Immature natural killer cell (primary cell): ENCODE measurements at regions not wholly inside any gene's neighbourhood (a gene's known extent, or its start where the extent isn't known, plus 50 kb on each side); places are given as distances from the start of the nearest gene placed in this dataset.

Source experiments
- DNase-seq, 3 donors: peaks; one replicate each; pipeline ENCODE4 v3.0.0; 2022; ENCODE audit warnings: mixed read lengths in 1 of 3
- H3K27ac Mint-ChIP-seq, 6 donors: one replicate each; pipeline ENCODE4 v1.8.0; 2020; ENCODE audit warnings: mixed read lengths in 6 of 6, mild to moderate bottlenecking in 5 of 6, inconsistent platforms in 4 of 6, moderate library complexity in 3 of 6
- H3K27me3 Mint-ChIP-seq, 3 donors: one replicate each; pipeline ENCODE4 v1.8.0; 2020 to 2021; ENCODE audit warnings: low read depth in 3 of 3, mild to moderate bottlenecking in 3 of 3, mixed read lengths in 3 of 3, moderate library complexity in 3 of 3, inconsistent platforms in 1 of 3
- H3K36me3 Mint-ChIP-seq, 3 donors: one replicate each; pipeline ENCODE4 v1.8.0; 2020; ENCODE audit warnings: mixed read lengths in 3 of 3, inconsistent platforms in 2 of 3, mild to moderate bottlenecking in 2 of 3
- H3K4me1 Mint-ChIP-seq, 2 donors: one replicate each; pipeline ENCODE4 v1.8.0; 2020; ENCODE audit warnings: inconsistent platforms in 2 of 2, mild to moderate bottlenecking in 2 of 2, mixed read lengths in 2 of 2, moderate library complexity in 1 of 2
- H3K4me3 Mint-ChIP-seq, 5 donors: one replicate each; pipeline ENCODE4 v1.8.0; 2020; ENCODE audit warnings: mild to moderate bottlenecking in 5 of 5, mixed read lengths in 5 of 5, inconsistent platforms in 3 of 5, moderate library complexity in 3 of 5
- H3K9me3 Mint-ChIP-seq, 6 donors: one replicate each; pipeline ENCODE4 v1.8.0; 2020; ENCODE audit warnings: mild to moderate bottlenecking in 6 of 6, mixed read lengths in 6 of 6, inconsistent platforms in 4 of 6, moderate library complexity in 3 of 6

DNA sequence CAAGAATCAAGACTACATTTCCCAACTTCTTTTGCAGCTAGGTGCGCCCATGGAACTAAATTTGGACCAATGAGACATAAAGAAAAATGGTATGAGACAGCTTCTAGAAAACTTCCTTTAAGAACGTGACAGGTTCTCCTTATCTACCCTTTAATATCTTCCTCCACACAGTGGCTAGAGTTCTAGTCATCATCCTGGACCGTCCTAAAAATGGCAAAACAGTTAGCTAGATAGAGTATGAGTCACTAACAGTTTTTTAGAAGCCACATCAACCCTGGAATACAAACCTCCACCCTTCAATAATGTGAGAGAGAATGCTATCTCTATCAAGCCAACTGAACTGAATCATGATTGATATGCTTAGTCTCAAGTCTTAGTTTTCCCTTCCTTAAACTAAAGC lies 267.9 kb upstream of the SLC7A11 start:
- Mint-ChIP-seq H3K9me3 (peaks cover 2 to 26% (median 17%) of the 10 kb centered on the region in 6 donors), H3K27me3 (peaks cover 0 to 2% (median 0%) of the 10 kb centered on the region in 3 donors), H3K4me3 (no peak overlapping the region), H3K27ac (no peak overlapping the region), H3K4me1 (no peaks in the 10 kb centered on the region), H3K36me3 (no peaks in the 10 kb centered on the region)
- DNase-seq, result no peak

DNA sequence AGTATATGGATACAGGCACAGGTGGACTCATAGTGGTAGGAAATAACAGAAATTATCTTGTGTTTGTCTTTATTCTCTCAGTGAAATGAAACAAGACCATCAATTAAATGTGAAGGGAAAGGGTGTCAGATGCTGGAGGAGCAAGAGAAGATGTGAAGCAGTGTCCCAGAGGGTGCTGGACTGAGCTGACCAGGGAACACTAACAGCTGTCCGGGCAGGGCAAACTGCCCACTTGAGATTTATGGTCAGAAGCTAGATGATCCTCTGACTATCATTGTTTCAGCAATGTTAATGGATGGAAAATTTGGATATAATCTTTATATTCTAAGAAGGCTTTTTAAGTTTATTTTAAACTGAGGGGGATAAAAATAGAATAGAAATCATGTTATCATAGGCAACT lies 267.2 kb upstream of the SLC7A11 start:
- Mint-ChIP-seq H3K27me3 (peaks cover 0 to 2% (median 0%) of the 10 kb centered on the region in 3 donors), H3K27ac (no peak overlapping the region), H3K4me1 (no peaks in the 10 kb centered on the region), H3K9me3 (peaks cover 3 to 29% (median 18%) of the 10 kb centered on the region in 6 donors), H3K4me3 (no peak overlapping the region), H3K36me3 (no peaks in the 10 kb centered on the region)
- DNase-seq, result no peak

DNA sequence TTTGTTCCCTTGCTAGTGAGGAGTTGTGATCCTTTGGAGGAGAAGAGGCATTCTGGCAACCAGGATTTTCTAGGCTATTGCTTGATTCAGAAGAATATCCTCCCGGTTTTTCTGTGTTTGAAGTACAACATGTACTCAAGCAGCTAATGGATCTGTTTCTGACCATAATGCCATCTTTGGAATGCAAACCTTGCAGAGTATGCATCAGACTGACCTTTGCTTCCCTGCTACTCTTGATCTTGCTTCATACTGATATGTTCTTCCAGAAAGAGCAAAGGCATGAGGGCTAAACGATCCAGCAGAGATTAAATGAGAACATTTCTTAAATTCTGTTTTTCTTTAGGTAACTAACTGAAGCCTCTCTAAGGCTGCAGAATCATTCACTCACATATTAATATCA lies 265.4 kb upstream of the SLC7A11 start:
- H3K4me3 Mint-ChIP-seq, result no peak overlapping the region
- DNase-seq, result no peak
- peaks cover 4 to 30% (median 23%) of the 10 kb centered on the region in 6 donors for H3K9me3 Mint-ChIP-seq
- peaks cover 0 to 4% (median 0%) of the 10 kb centered on the region in 3 donors for H3K27me3 Mint-ChIP-seq
- no peaks in the 10 kb centered on the region for H3K36me3 Mint-ChIP-seq
- H3K27ac Mint-ChIP-seq, result no peak overlapping the region
- H3K4me1 Mint-ChIP-seq, result no peaks in the 10 kb centered on the region

DNA sequence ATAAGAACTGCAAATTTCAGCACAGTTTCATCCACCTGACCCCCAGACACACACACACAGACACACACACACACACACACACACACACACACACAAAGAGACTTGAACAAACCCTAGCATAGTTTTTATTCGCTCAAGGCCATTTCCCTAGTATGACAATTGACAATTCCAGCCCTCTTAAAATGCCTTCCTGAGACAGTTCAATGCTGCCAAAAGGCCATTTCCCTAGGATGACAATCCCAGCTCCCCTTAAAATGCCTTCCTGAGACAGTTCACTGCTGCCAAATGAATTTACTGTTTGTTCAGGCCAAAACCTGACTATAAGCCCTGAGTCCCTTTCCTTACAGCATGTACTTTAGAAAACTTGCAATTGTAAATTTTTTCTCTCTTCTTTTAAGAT lies 259.5 kb upstream of the SLC7A11 start:
- no peak for DNase-seq
- no peaks in the 10 kb centered on the region for H3K36me3 Mint-ChIP-seq
- H3K4me1 Mint-ChIP-seq, result no peaks in the 10 kb centered on the region
- H3K4me3 Mint-ChIP-seq, result no peak overlapping the region
- peaks cover 5 to 51% (median 32%) of the 10 kb centered on the region in 6 donors for H3K9me3 Mint-ChIP-seq
- peaks cover 0 to 2% (median 0%) of the 10 kb centered on the region in 3 donors for H3K27me3 Mint-ChIP-seq
- H3K27ac Mint-ChIP-seq, result no peak overlapping the region

DNA sequence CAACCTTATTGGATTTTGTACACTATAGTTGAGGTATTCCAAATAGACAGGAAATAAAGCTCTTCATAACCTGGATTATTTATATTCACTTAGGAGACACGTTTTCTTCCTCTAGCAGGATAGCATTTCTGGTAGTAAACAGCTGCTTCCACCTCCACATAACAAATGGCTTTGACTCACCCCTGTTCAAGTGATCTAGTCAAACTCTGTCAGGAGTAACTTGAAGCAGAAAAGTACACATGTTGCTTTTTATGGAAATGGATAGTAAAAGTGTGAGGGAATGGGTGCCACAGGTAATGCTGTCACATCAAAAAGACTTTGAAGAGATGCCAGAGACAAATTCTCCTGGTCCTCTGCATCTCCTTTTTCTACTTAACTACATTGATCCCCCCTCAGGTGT lies 258.7 kb upstream of the SLC7A11 start:
- no peaks in the 10 kb centered on the region for H3K36me3 Mint-ChIP-seq
- peaks cover 0 to 2% (median 0%) of the 10 kb centered on the region in 3 donors for H3K27me3 Mint-ChIP-seq
- peaks cover 7 to 48% (median 28%) of the 10 kb centered on the region in 6 donors for H3K9me3 Mint-ChIP-seq
- H3K4me3 Mint-ChIP-seq, result no peak overlapping the region
- no peak for DNase-seq
- no peaks in the 10 kb centered on the region for H3K4me1 Mint-ChIP-seq
- no peak overlapping the region for H3K27ac Mint-ChIP-seq

DNA sequence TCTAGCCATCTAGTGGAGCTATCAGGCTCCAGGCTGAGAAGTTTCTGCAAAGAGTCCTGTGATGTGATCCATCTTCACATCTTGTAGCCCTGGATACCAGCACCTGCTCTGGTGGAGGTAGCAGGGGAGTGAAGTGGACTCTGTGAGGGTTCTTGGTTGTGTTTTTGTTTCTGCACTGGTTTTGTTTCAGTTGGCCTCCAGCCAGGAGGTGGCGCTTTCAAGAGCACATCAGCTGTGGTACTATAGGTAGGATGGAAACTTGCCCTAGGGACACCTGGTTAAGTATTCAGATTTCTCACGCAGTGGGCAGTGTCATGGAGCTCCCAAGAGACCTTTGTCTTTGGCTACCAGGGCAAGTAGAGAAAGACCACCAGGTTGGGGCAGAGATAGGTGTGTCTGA lies 257.5 kb upstream of the SLC7A11 start:
- no peak for DNase-seq
- no peak overlapping the region for H3K4me3 Mint-ChIP-seq

DNA sequence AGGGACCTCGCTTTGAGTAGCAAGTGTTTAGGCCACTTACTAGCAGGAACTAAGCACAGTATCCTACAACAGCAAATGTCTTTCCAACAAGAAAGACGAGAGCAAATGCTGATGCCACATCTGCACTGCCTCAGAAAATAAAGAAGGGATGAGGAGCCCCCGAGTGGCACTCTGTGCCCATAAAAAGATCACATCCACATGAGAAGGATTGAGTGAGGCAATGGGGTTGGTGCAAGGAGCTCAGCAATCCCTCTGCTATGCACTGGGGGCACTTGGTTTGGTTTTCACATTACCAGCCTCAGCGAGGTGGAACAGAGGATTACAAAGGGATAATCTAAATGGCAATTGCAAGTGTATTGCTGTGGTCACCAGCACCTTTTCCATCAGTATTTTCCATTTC lies 252.8 kb upstream of the SLC7A11 start:
- no peak overlapping the region for H3K27ac Mint-ChIP-seq
- H3K4me1 Mint-ChIP-seq, result no peaks in the 10 kb centered on the region
- DNase-seq, result no peak
- H3K36me3 Mint-ChIP-seq, result no peaks in the 10 kb centered on the region
- no peak overlapping the region for H3K4me3 Mint-ChIP-seq
- peaks cover 0 to 36% (median 14%) of the 10 kb centered on the region in 6 donors for H3K9me3 Mint-ChIP-seq
- no peaks in the 10 kb centered on the region for H3K27me3 Mint-ChIP-seq

More for the DNA sequence above, 257.5 kb upstream of the SLC7A11 start:
- H3K9me3 Mint-ChIP-seq, result peaks cover 6 to 41% (median 23%) of the 10 kb centered on the region in 6 donors
- no peak overlapping the region for H3K27ac Mint-ChIP-seq
- peaks cover 0 to 2% (median 0%) of the 10 kb centered on the region in 3 donors for H3K27me3 Mint-ChIP-seq
- no peaks in the 10 kb centered on the region for H3K4me1 Mint-ChIP-seq
- no peaks in the 10 kb centered on the region for H3K36me3 Mint-ChIP-seq

DNA sequence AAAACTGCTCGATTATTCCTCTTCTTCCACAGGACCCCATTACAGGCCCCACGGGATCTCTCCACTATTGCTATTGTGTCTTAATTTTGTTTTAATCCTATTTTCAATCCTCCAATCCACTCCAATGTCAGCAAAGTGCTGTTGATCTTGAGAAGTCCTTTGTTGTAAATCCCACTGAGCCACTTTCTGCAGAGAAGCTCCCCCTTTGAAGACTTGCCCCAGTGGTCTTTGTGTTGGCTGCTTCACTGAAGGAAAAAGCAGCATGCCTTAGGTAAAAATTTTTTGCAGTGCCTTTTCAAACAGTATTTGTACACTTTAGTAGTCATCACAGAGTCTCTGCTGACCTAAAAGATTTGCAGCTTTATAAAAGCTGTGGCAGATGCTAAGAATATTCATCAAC lies 252.0 kb upstream of the SLC7A11 start:
- Mint-ChIP-seq H3K27me3 (no peaks in the 10 kb centered on the region), H3K27ac (no peak overlapping the region), H3K4me3 (no peak overlapping the region), H3K4me1 (no peaks in the 10 kb centered on the region), H3K36me3 (no peaks in the 10 kb centered on the region), H3K9me3 (peaks cover 0 to 30% (median 13%) of the 10 kb centered on the region in 6 donors)
- DNase-seq, result no peak

DNA sequence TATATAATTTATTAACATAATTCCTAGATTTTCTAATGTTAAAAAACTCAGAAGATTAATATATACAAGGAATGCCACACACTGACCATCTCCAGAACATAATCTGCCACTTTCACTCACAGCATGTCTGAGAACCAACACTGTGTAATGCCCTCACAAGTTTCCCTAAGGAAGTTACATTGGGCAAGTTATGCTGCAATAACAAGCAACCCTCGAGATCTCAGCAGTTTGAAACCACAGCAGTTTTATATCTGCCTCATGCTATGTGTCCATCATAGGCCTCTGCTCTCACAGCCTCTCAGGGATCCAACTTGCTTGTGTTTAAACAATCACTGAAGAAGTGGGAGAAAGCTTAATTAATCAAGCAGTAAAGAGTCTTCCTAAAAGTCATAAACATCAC lies 250.0 kb upstream of the SLC7A11 start:
- peaks cover 0 to 16% (median 6%) of the 10 kb centered on the region in 6 donors for H3K9me3 Mint-ChIP-seq
- H3K36me3 Mint-ChIP-seq, result no peaks in the 10 kb centered on the region
- no peaks in the 10 kb centered on the region for H3K27me3 Mint-ChIP-seq
- H3K27ac Mint-ChIP-seq, result no peak overlapping the region
- DNase-seq, result no peak
- H3K4me3 Mint-ChIP-seq, result no peak overlapping the region
- H3K4me1 Mint-ChIP-seq, result no peaks in the 10 kb centered on the region

DNA sequence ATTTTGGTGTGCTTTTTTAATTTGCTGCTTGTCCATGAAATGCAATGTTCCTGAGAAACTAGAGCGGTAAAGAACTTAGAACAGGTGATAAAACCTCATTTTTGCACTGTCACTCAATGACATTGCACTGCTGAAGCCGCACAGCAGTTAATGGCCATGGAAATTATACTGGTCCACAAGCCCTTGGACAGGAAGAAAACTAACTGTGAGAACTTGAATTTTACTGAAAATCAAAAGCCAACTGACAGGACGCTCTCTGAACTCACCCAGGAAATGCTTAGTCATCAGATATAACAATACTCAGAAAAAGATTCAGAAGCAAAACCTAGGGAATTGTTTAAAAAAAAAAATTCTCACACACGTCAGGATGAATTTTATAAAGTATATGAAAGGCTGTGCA lies 246.4 kb upstream of the SLC7A11 start:
- no peak for DNase-seq
- H3K9me3 Mint-ChIP-seq, result peaks cover 0 to 8% (median 4%) of the 10 kb centered on the region in 6 donors
- H3K27me3 Mint-ChIP-seq, result no peaks in the 10 kb centered on the region
- H3K4me3 Mint-ChIP-seq, result no peak overlapping the region
- H3K4me1 Mint-ChIP-seq, result no peaks in the 10 kb centered on the region
- no peaks in the 10 kb centered on the region for H3K36me3 Mint-ChIP-seq
- no peak overlapping the region for H3K27ac Mint-ChIP-seq

DNA sequence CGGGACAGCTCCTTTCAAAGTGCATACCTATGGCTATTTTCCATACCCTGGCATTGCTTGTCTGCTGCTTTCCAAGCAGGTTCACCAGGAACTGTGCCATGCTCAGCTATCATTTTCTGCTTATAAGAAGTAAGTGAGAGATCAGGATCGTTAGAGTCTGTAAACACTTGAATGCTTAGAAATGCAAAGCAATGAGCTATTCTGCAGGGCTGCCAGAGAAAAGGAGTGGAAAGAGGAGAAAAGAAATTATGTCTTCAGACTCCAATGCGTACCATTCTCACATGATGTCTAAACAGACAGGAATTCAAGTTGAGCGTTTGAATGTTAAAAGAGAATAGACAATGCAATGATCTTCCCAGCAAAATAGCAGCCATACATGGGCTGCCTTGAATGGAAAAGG lies 245.5 kb upstream of the SLC7A11 start:
- peaks cover 0 to 11% (median 5%) of the 10 kb centered on the region in 6 donors for H3K9me3 Mint-ChIP-seq
- H3K4me1 Mint-ChIP-seq, result no peaks in the 10 kb centered on the region
- H3K27ac Mint-ChIP-seq, result no peak overlapping the region
- no peaks in the 10 kb centered on the region for H3K36me3 Mint-ChIP-seq
- no peaks in the 10 kb centered on the region for H3K27me3 Mint-ChIP-seq
- no peak overlapping the region for H3K4me3 Mint-ChIP-seq
- DNase-seq, result no peak

DNA sequence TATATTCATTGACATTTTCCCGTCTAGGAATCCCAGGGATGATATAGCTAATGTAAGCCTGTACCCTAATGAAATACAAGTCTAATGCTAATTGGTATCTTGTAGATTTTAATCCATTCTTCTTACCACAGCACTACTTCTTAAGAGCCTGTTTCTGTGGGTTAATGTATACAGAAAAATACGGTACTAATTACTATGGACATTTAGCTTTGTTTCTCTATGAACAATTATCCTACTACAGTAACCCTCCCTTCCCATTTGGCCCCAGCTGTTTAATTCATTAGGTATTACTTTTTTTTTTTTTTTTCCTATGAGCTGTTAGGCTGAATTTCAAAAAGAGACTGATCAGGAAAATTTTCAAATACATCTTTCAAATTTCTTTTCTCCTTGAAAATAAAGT lies 245.1 kb upstream of the SLC7A11 start:
- H3K27me3 Mint-ChIP-seq, result no peaks in the 10 kb centered on the region
- DNase-seq, result no peak
- peaks cover 0 to 11% (median 5%) of the 10 kb centered on the region in 6 donors for H3K9me3 Mint-ChIP-seq
- no peak overlapping the region for H3K4me3 Mint-ChIP-seq
- H3K4me1 Mint-ChIP-seq, result no peaks in the 10 kb centered on the region
- peak overlapping the region in 1 of 6 donors; percentile 11 for H3K27ac Mint-ChIP-seq
- no peaks in the 10 kb centered on the region for H3K36me3 Mint-ChIP-seq

DNA sequence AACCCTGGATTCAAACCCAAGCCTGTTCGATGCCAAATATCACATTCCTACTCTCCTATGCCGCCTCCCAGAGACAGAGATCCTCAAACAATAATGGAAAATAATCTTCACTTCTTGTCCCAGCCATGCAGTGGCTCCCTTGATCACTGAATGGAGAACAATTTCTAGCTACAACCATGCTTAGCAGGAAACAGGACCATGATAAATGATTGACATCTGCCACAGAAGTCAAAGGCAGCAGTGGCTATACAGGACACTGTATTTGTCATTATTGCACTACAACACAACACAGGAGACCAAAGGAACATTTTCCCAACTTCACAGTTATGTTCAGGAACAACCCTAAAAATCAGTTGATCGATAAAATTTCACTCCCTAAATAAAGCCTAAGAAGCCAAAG lies 243.3 kb upstream of the SLC7A11 start:
- Mint-ChIP-seq H3K36me3 (no peaks in the 10 kb centered on the region), H3K4me1 (no peaks in the 10 kb centered on the region), H3K9me3 (peaks cover 0 to 21% (median 8%) of the 10 kb centered on the region in 6 donors), H3K27ac (no peak overlapping the region), H3K27me3 (no peaks in the 10 kb centered on the region), H3K4me3 (no peak overlapping the region)
- no peak for DNase-seq

DNA sequence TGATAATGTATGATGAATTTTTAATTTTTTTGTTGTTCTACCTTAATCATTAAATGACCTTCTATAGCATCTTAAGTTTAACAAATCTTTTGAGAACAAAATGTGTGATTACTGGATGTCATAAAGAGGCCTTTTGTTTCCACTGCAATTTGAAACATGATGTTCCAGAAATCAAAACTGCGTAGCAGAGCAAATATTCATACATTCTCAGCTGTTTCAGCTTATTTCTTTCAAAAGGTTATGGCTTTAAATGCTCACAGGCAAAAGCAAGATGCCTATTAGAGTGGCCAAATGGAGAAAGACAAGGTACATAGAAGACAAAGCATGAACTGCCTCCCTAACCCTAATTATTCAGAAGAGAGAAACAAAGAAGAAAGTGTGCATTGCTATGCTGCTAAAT lies 233.0 kb upstream of the SLC7A11 start:
- no peaks in the 10 kb centered on the region for H3K36me3 Mint-ChIP-seq
- H3K4me1 Mint-ChIP-seq, result no peaks in the 10 kb centered on the region
- H3K4me3 Mint-ChIP-seq, result no peak overlapping the region
- H3K27me3 Mint-ChIP-seq, result no peaks in the 10 kb centered on the region
- DNase-seq, result no peak
- H3K9me3 Mint-ChIP-seq, result peaks cover under 1 to 16% (median 5%) of the 10 kb centered on the region in 6 donors
- H3K27ac Mint-ChIP-seq, result no peak overlapping the region

DNA sequence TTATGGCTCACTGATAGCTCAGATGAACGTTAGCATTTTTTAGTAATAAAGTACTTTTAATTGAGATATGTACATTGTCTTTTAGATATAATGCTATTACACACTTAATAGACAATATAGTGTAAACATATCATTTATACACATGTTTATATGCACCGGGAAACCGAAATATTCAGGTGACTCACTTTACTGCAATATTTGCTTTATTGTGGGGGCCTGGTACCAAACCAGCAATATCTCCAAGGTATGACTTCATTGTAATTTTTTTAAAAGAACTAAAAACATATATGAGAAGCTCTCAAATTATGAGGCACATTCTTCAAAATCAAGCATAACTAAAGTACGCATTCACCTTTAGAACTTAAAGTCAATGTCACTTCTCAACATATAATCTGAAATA lies 231.2 kb upstream of the SLC7A11 start:
- H3K4me3 Mint-ChIP-seq, result no peak overlapping the region
- no peak for DNase-seq
- no peak overlapping the region for H3K27ac Mint-ChIP-seq
- peaks cover 0 to 16% (median 5%) of the 10 kb centered on the region in 6 donors for H3K9me3 Mint-ChIP-seq
- no peaks in the 10 kb centered on the region for H3K4me1 Mint-ChIP-seq
- H3K36me3 Mint-ChIP-seq, result no peaks in the 10 kb centered on the region
- H3K27me3 Mint-ChIP-seq, result no peaks in the 10 kb centered on the region
